HG03097 (cell line): ENCODE measurements at regions not wholly inside any gene's neighbourhood (a gene's known extent, or its start where the extent isn't known, plus 50 kb on each side); places are given as distances from the start of the nearest gene placed in this dataset.

Experiments used
- ATAC-seq: cut with Tn5 transposase; IDR thresholded peaks from one replicate; pipeline ENCODE4 v1.9.1; 2021; ENCODE audit not compliant: unreplicated experiment, low FRiP score

- no peak for ATAC-seq
Observed at GRCh38 chr6:147892476-147892875, 384.0 kb downstream of the SAMD5 start.

DNA sequence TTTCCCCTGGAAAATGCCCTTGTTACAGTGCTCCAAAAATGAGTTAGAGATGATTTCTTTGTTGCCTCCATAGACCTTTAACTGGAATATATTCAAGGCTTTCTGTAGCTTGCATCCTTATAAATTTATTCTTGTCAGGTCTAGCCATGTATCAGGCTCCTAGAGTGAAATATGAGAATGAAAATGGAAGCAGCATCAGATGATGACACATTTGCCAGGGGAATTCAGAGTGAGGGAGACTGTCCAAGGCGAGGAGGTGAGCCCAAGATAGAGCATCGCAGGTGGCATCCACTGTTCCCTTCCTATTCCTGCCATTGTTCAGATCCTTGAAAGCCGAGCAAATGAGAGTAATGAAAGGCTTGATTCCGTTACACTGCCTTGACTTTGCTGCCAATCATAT lies 386.8 kb downstream of the SAMD5 start:
- ATAC-seq: no peak

DNA sequence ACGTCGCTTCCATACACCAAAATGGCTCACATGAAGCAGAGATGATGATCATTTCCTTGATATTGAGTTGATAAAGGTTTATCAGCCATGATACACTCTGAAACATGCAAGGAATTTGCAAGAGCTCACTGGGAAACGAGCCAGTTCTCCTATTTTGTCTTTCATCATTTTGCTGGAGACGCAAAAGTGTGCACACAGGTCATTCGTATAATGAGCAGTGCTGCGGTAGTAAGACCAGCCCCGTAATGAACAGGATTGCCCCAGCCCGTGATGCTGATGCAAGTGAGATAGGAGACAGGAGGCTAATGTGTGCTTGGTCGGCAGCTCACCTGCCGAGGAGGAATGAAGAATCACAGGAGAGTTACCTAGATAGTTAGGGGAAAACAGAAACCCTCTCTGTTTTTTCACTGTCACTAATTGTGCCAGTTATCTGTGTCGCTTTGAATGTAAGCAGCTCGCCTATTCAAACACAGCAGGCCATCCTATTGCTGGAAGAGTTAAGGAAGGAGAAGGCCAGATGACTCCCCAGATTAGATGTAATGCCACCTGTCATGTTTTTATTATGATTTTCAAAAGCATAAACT lies 391.8 kb downstream of the SAMD5 start:
- ATAC-seq: no peak

- no peak for ATAC-seq
Observed at GRCh38 chr6:147903321-147903720, 394.8 kb downstream of the SAMD5 start.

GRCh38 chr6:147903931-147904330 lies 395.4 kb downstream of the SAMD5 start:
- no peak for ATAC-seq

DNA sequence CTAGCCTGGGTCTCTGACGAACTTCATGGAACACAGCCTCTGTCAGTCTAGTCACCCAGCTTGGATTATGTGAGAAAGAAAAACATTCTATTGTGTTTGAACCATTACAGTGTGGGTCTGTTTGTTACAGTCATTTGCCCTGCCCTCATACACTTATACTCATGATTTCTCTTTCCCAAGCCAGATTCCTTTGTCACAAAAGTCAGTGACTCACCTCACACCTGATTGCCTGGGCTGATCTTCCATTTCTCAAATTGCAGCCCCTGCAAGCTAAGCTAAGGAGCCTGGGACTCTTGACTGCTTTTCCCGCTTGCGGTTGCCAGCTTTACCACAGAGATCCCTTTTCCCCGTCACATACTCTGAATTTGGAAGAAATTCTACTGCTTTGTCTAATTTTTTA lies 395.9 kb downstream of the SAMD5 start:
- no peak for ATAC-seq

GRCh38 chr6:147905711-147906110 lies 397.2 kb downstream of the SAMD5 start:
- no peak for ATAC-seq

- no peak for ATAC-seq
Observed at GRCh38 chr6:147906361-147906760, 397.9 kb downstream of the SAMD5 start.

GRCh38 chr6:147909640-147910039 lies 401.1 kb downstream of the SAMD5 start:
- no peak for ATAC-seq

GRCh38 chr6:147910281-147910680 lies 401.8 kb downstream of the SAMD5 start:
- no peak for ATAC-seq

- no peak for ATAC-seq
Observed at GRCh38 chr6:147911057-147911456, 402.6 kb downstream of the SAMD5 start.

GRCh38 chr6:147911686-147912085 lies 403.2 kb downstream of the SAMD5 start:
- ATAC-seq: no peak

DNA sequence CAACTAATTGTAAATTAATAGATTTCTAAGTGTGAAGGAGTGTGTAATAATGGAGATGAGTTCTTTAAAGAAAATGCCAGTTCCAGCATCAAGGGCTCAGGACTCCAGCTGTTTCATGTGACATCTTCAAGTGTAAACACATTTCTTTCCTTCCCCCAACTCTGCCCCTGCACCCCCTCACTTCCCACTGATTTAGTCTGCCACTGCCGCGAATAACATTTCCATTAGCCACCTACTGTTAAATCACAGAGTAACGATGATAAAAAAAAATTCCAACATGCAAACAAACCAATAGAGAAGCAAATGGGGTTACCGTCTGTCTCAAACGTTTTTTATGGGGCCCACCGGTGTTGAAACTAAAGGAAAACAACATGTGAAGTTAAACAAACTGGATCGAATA lies 414.3 kb downstream of the SAMD5 start:
- ATAC-seq: no peak

DNA sequence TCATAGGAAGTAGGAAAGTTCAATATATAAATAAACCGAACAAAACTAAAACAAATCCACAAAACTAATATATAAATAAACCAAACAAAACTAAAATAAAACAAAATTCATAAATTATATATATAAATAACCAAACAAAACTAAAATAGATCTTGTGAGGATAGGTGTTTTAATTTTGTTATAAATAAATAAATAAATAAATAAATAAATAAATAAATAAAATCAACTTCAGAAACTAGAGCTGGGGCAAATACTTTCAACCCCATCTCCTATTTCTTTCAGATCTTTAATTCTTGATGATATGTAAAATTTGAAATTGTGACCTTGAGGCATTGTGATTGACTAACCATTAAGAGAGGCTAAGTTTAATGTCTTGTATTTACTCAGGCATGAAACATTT lies 416.1 kb downstream of the SAMD5 start:
- ATAC-seq: no peak

GRCh38 chr6:147925826-147926225 lies 416.8 kb upstream of the SASH1 start:
- no peak for ATAC-seq

GRCh38 chr6:147930745-147931144 lies 411.9 kb upstream of the SASH1 start:
- ATAC-seq: no peak

GRCh38 chr6:147933224-147933623 lies 409.4 kb upstream of the SASH1 start:
- no peak for ATAC-seq

GRCh38 chr6:147935656-147936055 lies 407.0 kb upstream of the SASH1 start:
- no peak for ATAC-seq

- ATAC-seq: no peak
Observed at GRCh38 chr6:147936703-147937470, 405.8 kb upstream of the SASH1 start.

DNA sequence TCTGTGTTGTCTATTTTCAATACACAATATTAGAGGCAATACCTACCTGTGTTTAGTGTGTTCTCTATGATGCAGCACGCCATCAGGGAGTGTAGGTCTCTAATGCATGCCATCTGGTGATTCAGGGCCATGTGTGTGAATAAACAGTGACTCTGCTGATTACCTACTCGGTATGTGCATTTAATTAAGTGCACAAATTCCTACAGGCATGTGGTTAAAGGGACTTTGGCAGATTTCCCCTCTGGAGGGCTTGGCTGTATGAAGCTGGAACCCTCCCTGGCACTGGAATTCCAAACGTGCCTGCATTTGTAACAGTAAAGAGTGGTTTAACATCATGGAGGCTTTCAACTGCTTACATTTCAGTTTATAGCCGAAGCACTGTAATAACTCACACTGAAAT lies 401.5 kb upstream of the SASH1 start:
- ATAC-seq: no peak

DNA sequence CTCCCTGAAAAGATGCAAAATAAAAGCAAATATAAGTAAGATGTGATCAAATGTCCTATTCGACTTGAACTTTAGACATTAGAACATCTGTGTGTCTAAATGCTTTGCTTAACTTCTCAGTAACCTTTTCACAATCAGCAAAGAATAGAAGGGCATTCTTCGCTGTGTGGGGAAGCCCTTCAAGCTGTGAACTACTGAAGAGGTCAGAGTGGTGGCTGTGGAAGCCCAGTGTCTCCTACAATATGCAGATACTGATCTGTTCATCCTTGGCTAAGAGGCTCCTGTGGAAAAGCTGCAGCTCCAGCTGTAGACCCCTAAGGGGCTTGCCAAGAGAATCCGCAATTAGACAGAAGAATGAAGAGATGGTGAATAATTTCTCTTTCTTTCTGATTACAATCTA lies 400.3 kb upstream of the SASH1 start:
- no peak for ATAC-seq

DNA sequence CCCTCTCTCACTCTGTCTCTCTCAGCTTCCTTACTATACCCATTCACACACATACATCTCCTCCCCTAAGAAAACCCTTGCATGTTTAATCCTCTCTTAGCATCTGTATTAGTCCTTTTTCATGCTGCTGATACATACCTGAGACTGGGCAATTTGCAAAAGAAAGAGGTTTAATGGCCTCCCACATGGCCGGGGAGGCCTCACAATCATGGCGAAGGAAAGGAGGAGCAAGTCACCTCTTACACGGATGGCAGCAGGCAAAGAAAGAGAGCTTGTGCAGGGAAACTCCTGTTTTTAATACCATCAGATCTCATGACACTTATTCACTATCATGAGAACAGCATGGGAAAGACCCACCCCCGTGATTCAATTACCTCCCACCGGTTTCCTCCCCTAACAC lies 398.5 kb upstream of the SASH1 start:
- no peak for ATAC-seq
